K562 (cell line): ENCODE measurements at regions not wholly inside any gene's neighbourhood (a gene's known extent, or its start where the extent isn't known, plus 50 kb on each side); places are given as distances from the start of the nearest gene placed in this dataset.
"Not testable (repeated sequence)": the region's sequence is repeated elsewhere in the genome, so short reads cannot be mapped to it uniquely, and the experiment has no call there.

ENCODE experiments used
- ATAC-seq: fragments of 200-7000 bp; cut with Tn5 transposase; 3 replicates; pipeline ENCODE4 v1.9.1; 2020; ENCODE audit warnings: moderate library complexity
- BruUV-seq: library from RNA; stranded (reverse); fragments of 400-500 nt; replicated peaks from 2 replicates; lab custom pipeline; 2021; lab: Mats Ljungman, UMichigan
- CTCF ChIA-PET: fragments of 300-600 bp; formaldehyde crosslinking; extraction: SDS; loops from one replicate; lab custom pipeline; 2021; ENCODE audit warnings: low intra/inter-chr PET ratio; lab: Yijun Ruan, JAX
- POLR2A ChIA-PET: fragments of 300-600, 350-650 bp; sonication (Branson Sonifier 250); formaldehyde crosslinking; extraction: SDS; loops from one replicate; lab custom pipeline; 2021; ENCODE audit warnings: antibody characterized with exemption, inconsistent platforms; lab: Yijun Ruan, JAX
- DNase-seq, 4 experiments: peaks; one replicate each; pipeline versions ENCODE4 v3.0.0 to v3.0.0-alpha.2; 2011 to 2018; ENCODE audit warnings: low spot score in 3 of 4, mixed read lengths in 3 of 4; ENCODE audit errors: extremely low read depth in 1 of 4
- FAIRE-seq: peaks from 2 replicates; lab custom pipeline; 2011; peaks lifted over from hg19 to GRCh38; lab: Jason Lieb, UNC
- H2AFZ ChIP-seq: 2 replicates; pipeline ENCODE4 v1.6.0; 2011; ENCODE audit warnings: low read depth, low read length, control low read depth, inconsistent platforms
- H3K27ac ChIP-seq: fragments of 200-600 bp; 3 replicates; pipeline ENCODE4 v1.8.0; 2011; ENCODE audit warnings: low read depth, mild to moderate bottlenecking, control low read depth, inconsistent platforms, low read length, moderate library complexity, mixed read lengths; ENCODE audit errors: extremely low read depth
- H3K27me3 ChIP-seq, 2 experiments: fragments of 300-600 bp in 1 of 2; 2 replicates in 1 of 2; 3 replicates in 1 of 2; pipeline versions ENCODE4 v1.6.0 to v1.8.0; 2011; ENCODE audit warnings: inconsistent platforms in 2 of 2, low read length in 2 of 2, mild to moderate bottlenecking in 1 of 2, mixed read lengths in 1 of 2, moderate library complexity in 1 of 2; ENCODE audit not compliant: control insufficient read depth in 2 of 2, insufficient read depth in 2 of 2
- H3K36me3 ChIP-seq: fragments of 300-600 bp; 3 replicates; pipeline ENCODE4 v1.8.0; 2011; ENCODE audit warnings: mild to moderate bottlenecking, low read length, inconsistent platforms; ENCODE audit not compliant: control insufficient read depth, insufficient read depth
- H3K4me1 ChIP-seq, 2 experiments: fragments of 200-600 bp in 1 of 2; replicated peaks in 1 of 2; 2 replicates in 1 of 2; 3 replicates in 1 of 2; pipeline versions ENCODE4 v1.5.1 to v1.8.0; 2011; ENCODE audit warnings: inconsistent platforms in 2 of 2, low read length in 2 of 2, mild to moderate bottlenecking in 1 of 2, mixed read lengths in 1 of 2, moderate library complexity in 1 of 2; ENCODE audit not compliant: control insufficient read depth in 2 of 2, insufficient read depth in 2 of 2
- H3K4me2 ChIP-seq: 2 replicates; pipeline ENCODE4 v1.6.1; 2011; ENCODE audit warnings: low read length, control low read depth, inconsistent platforms, mixed read lengths; ENCODE audit not compliant: insufficient read depth
- H3K4me3 ChIP-seq: fragments of 200-600 bp; sonication (generic), shearing (Covaris generic); 2 replicates; pipeline ENCODE4 v1.5.1; 2016; ENCODE audit warnings: control low read depth, inconsistent platforms
- H3K79me2 ChIP-seq: fragments of 200-600 bp; 3 replicates; pipeline ENCODE4 v1.8.0; 2011; ENCODE audit warnings: low read length, inconsistent platforms; ENCODE audit not compliant: control insufficient read depth, insufficient read depth
- H3K9ac ChIP-seq, 2 experiments: 2 replicates each; pipeline versions ENCODE4 v1.6.0 to v1.6.1; 2011; ENCODE audit warnings: low read depth in 2 of 2, low read length in 2 of 2, control low read depth in 1 of 2, inconsistent platforms in 1 of 2, mild to moderate bottlenecking in 1 of 2, mixed read lengths in 1 of 2; ENCODE audit not compliant: insufficient read depth in 1 of 2
- H3K9me1 ChIP-seq: one replicate; pipeline ENCODE4 v1.6.0; 2011; ENCODE audit warnings: inconsistent platforms, mild to moderate bottlenecking, low read length, moderate library complexity; ENCODE audit not compliant: control insufficient read depth, insufficient read depth
- H3K9me3 ChIP-seq: replicated peaks from 2 replicates; pipeline ENCODE4 v1.5.1; 2011; ENCODE audit warnings: low read depth, low read length, inconsistent platforms; ENCODE audit not compliant: control insufficient read depth, insufficient read depth
- H4K20me1 ChIP-seq: replicated peaks from 2 replicates; pipeline ENCODE4 v1.6.1; 2011; ENCODE audit warnings: low read length, inconsistent platforms, mixed read lengths; ENCODE audit not compliant: control insufficient read depth, insufficient read depth
- FOXK1 ChIP-seq: sonication (generic); formaldehyde crosslinking; IDR thresholded peaks from 2 replicates; pipeline ENCODE4 v1.8.0; 2022; ENCODE audit warnings: missing genetic modification reagents, mild to moderate bottlenecking, borderline replicate concordance
- WGBS: fragments of 100-300 bp; shearing (Covaris generic); methylation state at CpG from one replicate; pipeline ENCODE4 v1.1.6; 2016; ENCODE audit warnings: low coverage, mixed read lengths; ENCODE audit not compliant: insufficient coverage; ENCODE audit errors: missing lambda C conversion rate; 5-methylcytosine and 5-hydroxymethylcytosine counted together
- in situ Hi-C: fragments of 300-500 bp; cut with MboI; formaldehyde crosslinking; loops from 4 replicates; pipeline ENCODE4 v1.15.0; 2018; ENCODE audit warnings: inconsistent platforms, mixed read lengths
- intact Hi-C: fragments of 100-400 bp; cut with micrococcal nuclease; formaldehyde crosslinking; loops from 2 replicates; pipeline ENCODE4 v1.14.2; 2022

DNA sequence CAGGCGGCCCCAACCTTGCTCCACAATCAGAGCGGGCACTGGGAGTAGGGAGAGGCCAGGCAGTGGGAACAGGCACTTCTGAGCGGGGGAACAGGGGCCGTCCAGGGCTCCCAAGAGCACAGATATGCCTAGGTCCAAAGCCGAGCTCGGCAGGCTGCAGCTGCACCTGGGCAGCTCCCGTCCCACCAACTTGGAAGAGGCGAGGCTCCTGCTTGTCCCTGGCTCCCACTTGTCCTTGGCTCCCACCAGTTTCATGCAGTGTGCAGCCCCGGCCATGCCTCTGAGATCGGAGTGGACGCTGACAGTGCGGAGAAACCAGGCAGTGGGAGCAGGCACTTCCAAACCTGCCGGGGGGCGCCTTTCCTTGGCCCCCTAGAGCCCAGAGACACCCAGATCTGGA is 84.0 kb upstream of the XAGE2 start (continued):
- no peak for TF ChIP-seq FOXK1 (CRISPR knock-in tag)
- TF ChIP-seq, all 486 proteins: peak for 0

DNA sequence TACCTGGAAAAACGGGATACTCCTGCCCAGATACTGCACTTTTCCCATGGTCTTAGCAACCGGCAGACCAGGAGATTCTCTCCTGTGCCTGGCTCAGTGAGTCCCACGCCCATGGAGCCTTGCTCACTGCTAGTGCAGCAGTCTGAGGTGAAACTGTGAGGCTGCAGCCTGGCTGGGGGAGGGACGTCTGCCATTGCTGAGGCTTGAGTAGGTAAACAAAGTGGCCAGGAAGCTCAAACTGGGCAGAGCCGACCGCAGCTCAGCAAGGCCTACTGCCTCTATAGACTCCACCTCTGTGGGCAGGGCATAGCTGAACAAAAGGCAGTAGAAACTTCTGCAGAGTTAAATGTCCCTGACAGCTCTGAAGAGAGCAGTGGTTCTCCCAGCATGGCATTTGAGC is 69.9 kb upstream of the XAGE2 start:
- H3K4me2 ChIP-seq, ATAC-seq, POLR2A ChIA-PET, H3K36me3 ChIP-seq, H3K9me3 ChIP-seq, in situ Hi-C loops, H4K20me1 ChIP-seq, CTCF ChIA-PET, H2AFZ ChIP-seq, H3K9me1 ChIP-seq, H3K79me2 ChIP-seq, DNase-seq, H3K27me3 ChIP-seq, H3K9ac ChIP-seq, H3K4me3 ChIP-seq, BruUV-seq, intact Hi-C loops, FAIRE-seq, H3K27ac ChIP-seq, H3K4me1 ChIP-seq: not testable (repeated sequence)
- 0% methylated on average over 5 of the region's 6 CpGs for WGBS

DNA sequence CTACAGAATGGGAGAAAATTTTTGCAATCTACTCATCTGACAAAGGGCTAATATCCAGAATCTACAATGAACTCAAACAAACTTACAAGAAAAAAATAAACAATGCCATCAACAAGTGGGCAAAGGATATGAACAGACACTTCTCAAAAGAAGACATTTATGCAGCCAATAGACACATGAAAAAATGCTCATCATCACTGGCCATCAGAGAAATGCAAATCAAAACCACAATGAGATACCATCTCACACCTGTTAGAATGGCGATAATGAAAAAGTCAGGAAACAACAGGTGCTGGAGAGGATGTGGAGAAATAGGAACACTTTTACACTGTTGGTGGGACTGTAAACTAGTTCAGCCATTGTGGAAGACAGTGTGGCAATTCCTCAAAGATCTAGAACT is 60.3 kb upstream of the XAGE2 start:
- H4K20me1 ChIP-seq, BruUV-seq, DNase-seq, intact Hi-C loops, H3K4me2 ChIP-seq, H3K27me3 ChIP-seq, H3K4me3 ChIP-seq, H2AFZ ChIP-seq, H3K9me1 ChIP-seq, ATAC-seq, H3K79me2 ChIP-seq, in situ Hi-C loops, FAIRE-seq, H3K9me3 ChIP-seq, CTCF ChIA-PET, POLR2A ChIA-PET, H3K4me1 ChIP-seq, H3K27ac ChIP-seq, H3K9ac ChIP-seq, H3K36me3 ChIP-seq: not testable (repeated sequence)
- WGBS, result 0% methylated on average over 1 of the region's 1 CpG
